Calu3 (cell line): ENCODE measurements at regions not wholly inside any gene's neighbourhood (a gene's known extent, or its start where the extent isn't known, plus 50 kb on each side); places are given as distances from the start of the nearest gene placed in this dataset.

Experiments
- BruUV-seq: library from RNA; stranded (reverse); fragments of 400-500 nt; replicated peaks from 2 replicates; lab custom pipeline; 2021; lab: Mats Ljungman, UMichigan
- CTCF ChIA-PET: fragments of 300-600 bp; sonication (Branson Sonifier 250); formaldehyde crosslinking; loops from one replicate; lab custom pipeline; 2022; ENCODE audit warnings: antibody characterized with exemption; lab: Charles Lee
- DNase-seq: peaks from one replicate; pipeline ENCODE4 v3.0.0; 2022
- H3K27ac Mint-ChIP-seq: one replicate; pipeline ENCODE4 v1.8.0; 2022; ENCODE audit warnings: mixed read lengths; ENCODE audit not compliant: unreplicated experiment
- H3K27me3 Mint-ChIP-seq: one replicate; pipeline ENCODE4 v1.8.0; 2022; ENCODE audit warnings: mixed read lengths; ENCODE audit not compliant: unreplicated experiment
- H3K36me3 Mint-ChIP-seq: one replicate; pipeline ENCODE4 v1.8.0; 2022; ENCODE audit warnings: mild to moderate bottlenecking, moderate library complexity, mixed read lengths; ENCODE audit not compliant: insufficient read depth, unreplicated experiment
- H3K4me1 Mint-ChIP-seq: one replicate; pipeline ENCODE4 v1.8.0; 2022; ENCODE audit warnings: mild to moderate bottlenecking, low read depth, mixed read lengths; ENCODE audit not compliant: unreplicated experiment
- H3K4me3 Mint-ChIP-seq: one replicate; pipeline ENCODE4 v1.8.0; 2022; ENCODE audit warnings: mild to moderate bottlenecking, low read depth, moderate library complexity, mixed read lengths; ENCODE audit not compliant: unreplicated experiment
- H3K9me3 Mint-ChIP-seq: one replicate; pipeline ENCODE4 v1.8.0; 2022; ENCODE audit warnings: low read depth, mixed read lengths; ENCODE audit not compliant: unreplicated experiment
- CTCF ChIP-seq: fragments of 200-600 bp; IDR thresholded peaks from one replicate; pipeline ENCODE4 v1.8.0; 2022; ENCODE audit warnings: antibody characterized with exemption; ENCODE audit not compliant: unreplicated experiment
- intact Hi-C: fragments of 100-400 bp; cut with micrococcal nuclease; formaldehyde crosslinking; loops from one replicate; pipeline ENCODE4 v1.10.0; 2022; ENCODE audit not compliant: unreplicated experiment

GRCh38 chr6:92587525-92587924, 831.8 kb downstream of the EPHA7 start:
- Mint-ChIP-seq H3K9me3 (peaks cover 2% of the 10 kb centered on the region), H3K36me3 (no peaks in the 10 kb centered on the region), H3K4me3 (no peak overlapping the region), H3K4me1 (no peaks in the 10 kb centered on the region), H3K27ac (no peak overlapping the region), H3K27me3 (no peaks in the 10 kb centered on the region)
- CTCF ChIA-PET = no interaction called here
- intact Hi-C loops = no loop called here
- no peak for DNase-seq
- BruUV-seq = no TSS peak
- no peak for TF ChIP-seq CTCF

DNA sequence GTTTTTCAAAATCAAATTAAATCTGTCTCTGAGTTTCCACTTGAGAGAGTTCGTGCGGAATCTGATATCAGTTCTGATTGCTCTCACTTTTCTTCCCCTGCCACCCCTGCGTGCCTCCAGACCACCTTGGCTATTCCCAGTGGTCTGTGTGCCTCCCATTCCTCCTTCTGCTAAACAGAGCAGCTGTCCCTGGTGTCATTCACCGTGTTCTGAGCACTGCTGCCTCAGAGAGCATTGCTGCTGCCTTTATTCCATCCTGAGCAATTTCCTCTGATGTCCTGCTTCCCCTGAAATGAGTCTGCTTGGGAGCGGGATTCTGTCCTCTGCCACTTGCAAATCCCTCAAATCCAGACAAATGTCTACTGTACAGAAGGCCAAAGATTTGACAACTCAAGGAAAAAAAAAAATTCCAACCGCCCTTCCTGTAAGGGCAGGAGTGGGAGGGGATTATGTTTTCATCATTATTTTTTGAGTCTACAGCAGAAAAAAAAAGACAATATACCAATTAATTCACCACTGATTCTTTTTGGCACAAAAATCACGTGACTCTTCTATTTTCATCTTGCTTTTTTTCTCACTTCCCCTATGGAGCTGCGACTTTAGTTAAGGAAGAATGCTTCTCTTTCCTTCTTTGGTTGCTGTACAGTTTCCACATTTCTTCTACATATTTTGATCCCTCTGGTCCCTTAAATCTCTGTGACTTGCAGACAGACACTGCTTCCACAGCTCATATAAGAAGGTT, 833.0 kb downstream of the EPHA7 start:
- no peaks in the 10 kb centered on the region for H3K27me3 Mint-ChIP-seq
- intact Hi-C loops = no loop called here
- DNase-seq = no peak
- H3K4me1 Mint-ChIP-seq = no peaks in the 10 kb centered on the region
- no TSS peak for BruUV-seq
- H3K9me3 Mint-ChIP-seq = peaks cover 2% of the 10 kb centered on the region
- TF ChIP-seq CTCF = no peak
- H3K36me3 Mint-ChIP-seq = no peaks in the 10 kb centered on the region
- H3K27ac Mint-ChIP-seq = no peak overlapping the region
- CTCF ChIA-PET = no interaction called here
- H3K4me3 Mint-ChIP-seq = no peak overlapping the region

DNA sequence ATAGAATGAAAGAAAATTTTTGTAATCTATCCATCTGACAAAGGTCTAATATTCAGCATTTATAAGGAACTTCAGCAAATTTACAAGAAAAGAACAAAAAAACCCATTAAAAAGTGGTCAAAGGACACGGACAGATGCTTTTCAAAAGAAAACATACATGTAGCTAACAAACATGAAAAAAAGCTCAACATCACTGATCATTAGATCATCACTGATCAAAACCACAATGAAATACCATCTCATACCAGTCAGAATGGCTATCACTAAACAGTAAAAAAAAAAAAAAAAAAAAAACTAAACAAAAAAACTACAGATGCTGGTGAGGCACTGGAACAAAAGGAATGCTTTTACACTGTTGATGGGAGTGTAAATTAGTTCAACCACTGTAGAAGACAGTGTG, 837.1 kb downstream of the EPHA7 start:
- CTCF ChIA-PET = no interaction called here
- Mint-ChIP-seq H3K9me3 (peaks cover 18% of the 10 kb centered on the region), H3K4me1 (no peaks in the 10 kb centered on the region), H3K36me3 (no peaks in the 10 kb centered on the region), H3K4me3 (no peak overlapping the region), H3K27ac (no peak overlapping the region), H3K27me3 (no peaks in the 10 kb centered on the region)
- DNase-seq = no peak
- intact Hi-C loops = no loop called here
- no TSS peak for BruUV-seq
- TF ChIP-seq CTCF = no peak

DNA sequence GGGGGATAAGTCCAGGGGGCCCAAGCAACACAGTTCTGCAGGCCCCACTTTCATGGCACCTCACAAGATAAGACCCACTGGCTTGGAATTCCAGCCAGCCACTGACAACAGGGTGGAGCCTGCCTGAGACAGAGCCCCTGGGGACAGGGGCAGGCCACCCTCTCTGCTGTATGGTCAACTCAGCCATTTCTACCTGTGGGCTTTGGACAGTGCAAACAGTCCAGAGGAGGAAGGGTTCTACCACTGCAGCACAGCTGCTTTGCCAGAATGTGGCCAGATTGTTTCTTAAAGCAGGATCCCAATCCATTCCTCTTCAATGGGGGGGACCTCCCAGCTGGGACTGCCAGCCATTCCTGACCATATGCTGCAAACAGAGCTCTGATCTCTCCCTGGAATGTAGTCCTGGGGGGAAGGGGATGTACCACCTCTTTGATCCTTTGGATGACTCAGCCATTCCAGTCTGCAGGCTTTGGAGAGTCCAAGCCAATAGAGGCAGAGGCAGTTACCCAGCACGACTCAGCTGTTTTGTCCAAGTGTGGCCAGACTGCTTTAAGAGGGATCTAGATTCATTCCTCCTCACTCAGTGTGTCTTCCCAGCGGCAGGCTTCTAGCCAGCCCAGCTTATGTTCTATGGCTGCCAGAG, 842.2 kb downstream of the EPHA7 start:
- BruUV-seq = no TSS peak
- no peaks in the 10 kb centered on the region for H3K36me3 Mint-ChIP-seq
- CTCF ChIA-PET = no interaction called here
- H3K27me3 Mint-ChIP-seq = no peaks in the 10 kb centered on the region
- no peak overlapping the region for H3K4me3 Mint-ChIP-seq
- intact Hi-C loops = no loop called here
- H3K4me1 Mint-ChIP-seq = no peaks in the 10 kb centered on the region
- H3K27ac Mint-ChIP-seq = no peak overlapping the region
- TF ChIP-seq CTCF = no peak
- H3K9me3 Mint-ChIP-seq = peaks cover 18% of the 10 kb centered on the region
- no peak for DNase-seq
